ENCODE measurements at regions not wholly inside any gene's neighbourhood (a gene's known extent, or its start where the extent isn't known, plus 50 kb on each side); places are given as distances from the start of the nearest gene placed in this dataset.

- no peak for DNase-seq (ENCODE audit: low read depth, low spot score)
Measured at GRCh38 chr19:31940396-31940795, 405.0 kb upstream of the ZNF507 start.

- DNase-seq (ENCODE audit: low read depth, low spot score), result no peak
Measured at GRCh38 chr19:31943191-31943661, 402.2 kb upstream of the ZNF507 start.

- DNase-seq (ENCODE audit: low read depth, low spot score), result no peak
Measured at GRCh38 chr19:31943778-31944177, 401.6 kb upstream of the ZNF507 start.

- DNase-seq (ENCODE audit: low read depth, low spot score), result no peak
Measured at GRCh38 chr19:31944326-31944725, 401.1 kb upstream of the ZNF507 start.

DNA sequence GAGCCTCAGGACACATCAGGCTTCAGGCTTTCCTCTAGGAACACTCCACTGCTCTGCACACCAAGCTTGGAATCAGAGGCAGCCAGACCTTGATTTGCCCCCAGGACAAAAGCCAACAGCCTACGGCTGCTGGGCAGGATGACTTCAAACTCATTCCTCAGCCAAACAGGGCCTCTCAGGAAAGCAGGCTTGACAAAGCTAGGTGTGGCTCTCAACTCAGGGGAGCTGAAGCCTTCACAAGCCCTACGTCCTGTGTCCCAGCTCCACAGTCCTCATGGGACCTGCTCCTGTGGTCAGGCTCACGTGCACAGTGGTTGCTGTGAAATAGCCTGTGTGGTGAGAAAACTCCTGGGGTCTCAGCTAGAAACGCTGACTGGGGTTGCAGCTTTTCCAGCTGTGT, 398.9 kb upstream of the ZNF507 start:
- no peak for DNase-seq (ENCODE audit: low read depth, low spot score)

GRCh38 chr19:31947436-31948115, 397.8 kb upstream of the ZNF507 start:
- no peak for DNase-seq (ENCODE audit: low read depth, low spot score)

DNA sequence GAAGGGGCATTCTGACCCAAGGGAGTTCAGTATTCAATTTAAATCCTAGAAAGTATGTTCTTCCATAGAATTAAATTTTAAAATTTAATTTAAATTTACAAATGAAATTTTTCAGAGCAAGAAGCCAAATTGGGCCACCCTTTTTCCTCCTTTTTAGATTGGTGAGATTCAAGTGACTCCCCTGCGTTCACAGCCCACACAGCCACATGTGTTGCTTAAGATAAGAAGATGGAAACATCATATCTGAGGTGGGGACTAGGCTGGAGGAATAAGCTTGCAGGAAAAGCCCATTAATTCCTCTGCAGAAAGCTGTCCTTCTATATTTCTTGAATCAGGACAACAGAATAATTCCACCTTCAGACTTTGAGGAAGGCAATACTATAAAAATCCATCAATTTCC, 392.7 kb upstream of the ZNF507 start:
- no peak for DNase-seq (ENCODE audit: low read depth, low spot score)

DNA sequence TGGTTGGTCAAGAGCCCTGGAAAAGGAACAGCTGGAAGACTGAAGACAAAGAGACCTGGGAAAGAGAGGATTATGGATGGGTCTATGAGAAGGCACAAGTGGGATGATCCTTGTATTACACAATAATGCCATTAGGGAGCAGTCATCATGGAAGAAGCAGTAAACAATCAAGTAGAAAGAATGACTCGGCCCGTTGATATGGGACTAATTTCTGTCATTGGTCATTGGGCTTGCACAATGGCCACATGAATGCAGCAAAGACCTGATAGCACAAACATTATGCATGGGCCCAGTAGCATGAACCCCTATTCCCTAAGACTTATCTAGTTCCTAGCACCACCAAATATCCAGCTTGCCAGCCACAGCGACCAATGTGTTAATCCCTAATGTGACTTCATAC, 390.3 kb upstream of the ZNF507 start:
- DNase-seq (ENCODE audit: low read depth, low spot score), result no peak

- no peak for DNase-seq (ENCODE audit: low read depth, low spot score)
Measured at GRCh38 chr19:31955884-31956283, 389.5 kb upstream of the ZNF507 start.

- DNase-seq (ENCODE audit: low read depth, low spot score), result no peak
Measured at GRCh38 chr19:31956771-31957392, 388.5 kb upstream of the ZNF507 start.

DNA sequence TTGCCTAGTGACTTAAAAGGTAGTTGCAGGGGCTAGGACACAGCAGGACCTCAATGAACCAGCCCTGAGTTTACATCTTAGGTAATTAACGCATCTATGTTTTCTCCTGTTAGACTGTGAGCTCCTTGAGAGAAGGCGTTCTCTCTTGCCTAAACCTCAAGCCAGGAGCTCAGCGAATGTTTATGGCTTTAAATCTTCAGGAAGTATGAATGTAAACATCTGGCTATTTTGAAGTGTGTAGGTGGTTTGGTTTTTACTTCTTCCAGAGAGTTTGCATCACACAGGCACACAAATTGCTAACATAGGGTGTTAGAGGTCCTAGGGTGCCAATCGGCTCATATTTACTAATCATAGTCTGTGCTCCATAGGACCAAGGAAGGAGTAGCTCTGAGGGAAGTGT, 387.7 kb upstream of the ZNF507 start:
- DNase-seq (ENCODE audit: low read depth, low spot score), result no peak

DNA sequence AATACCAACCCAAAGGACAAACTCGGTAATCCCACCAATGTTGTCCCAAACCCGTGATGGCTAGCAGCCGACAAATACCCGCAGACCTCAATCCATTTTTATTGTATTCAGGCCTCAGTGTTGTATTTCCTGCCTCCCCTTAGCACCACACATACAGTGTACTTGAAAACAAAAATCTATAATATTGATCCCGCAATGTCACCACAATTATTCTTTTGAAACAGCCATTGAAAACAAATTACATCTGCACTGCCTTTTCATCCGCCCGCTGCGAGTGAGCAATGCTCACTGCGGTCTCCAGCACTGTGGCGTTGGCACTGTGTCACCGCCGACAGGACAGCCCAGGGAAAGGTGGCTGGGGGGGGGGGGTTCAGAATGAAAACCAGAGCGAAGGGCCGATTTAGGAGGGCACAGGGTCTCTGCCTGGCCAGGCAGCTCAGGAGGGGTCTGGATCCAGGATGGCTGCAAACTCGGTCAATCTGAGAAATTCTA, 385.8 kb upstream of the ZNF507 start:
- DNase-seq (ENCODE audit: low read depth, low spot score), result no peak

DNA sequence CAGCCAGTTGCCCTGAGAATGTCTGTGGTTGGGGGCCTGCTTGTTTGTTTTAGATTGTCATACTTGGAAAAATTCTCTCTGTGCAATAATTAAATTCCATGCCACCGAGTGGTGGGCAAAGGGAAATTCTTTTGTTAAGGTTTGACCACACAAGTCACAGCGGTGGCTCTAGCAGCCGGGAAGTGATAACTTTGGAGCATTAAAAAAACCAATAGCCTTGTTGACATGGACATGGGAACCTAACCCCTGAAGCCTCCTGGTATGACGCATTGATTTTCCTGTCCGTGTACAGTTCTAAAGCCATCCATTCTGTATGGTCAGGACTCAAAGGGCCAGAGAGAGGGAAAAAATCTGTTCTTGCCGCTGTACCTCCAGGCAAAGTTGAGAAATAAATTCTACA, 384.9 kb upstream of the ZNF507 start:
- no peak for DNase-seq (ENCODE audit: low read depth, low spot score)

- DNase-seq (ENCODE audit: low read depth, low spot score), result no peak
Measured at GRCh38 chr19:31961191-31961590, 384.2 kb upstream of the ZNF507 start.

DNA sequence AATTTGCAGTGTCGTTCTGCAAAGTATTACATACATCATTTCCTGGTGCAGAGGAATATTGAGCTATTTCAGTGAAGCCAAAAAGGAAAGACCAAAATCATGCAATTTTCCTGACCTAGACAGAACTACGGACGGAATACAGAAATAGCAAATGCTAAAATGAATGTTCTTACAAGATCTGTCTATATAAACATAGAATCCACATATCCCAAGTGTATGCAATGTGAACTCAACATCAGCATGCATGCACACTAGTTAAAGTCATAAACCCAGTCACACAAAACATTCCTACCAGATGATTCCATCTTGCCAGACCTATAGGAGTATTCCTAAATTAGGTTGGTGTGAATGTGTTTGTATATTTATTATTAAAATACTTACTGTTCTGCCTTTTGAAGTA, 383.7 kb upstream of the ZNF507 start:
- DNase-seq (ENCODE audit: low read depth, low spot score), result no peak

- DNase-seq (ENCODE audit: low read depth, low spot score), result no peak
Measured at GRCh38 chr19:31962561-31962996, 382.8 kb upstream of the ZNF507 start.

- no peak for DNase-seq (ENCODE audit: low read depth, low spot score)
Measured at GRCh38 chr19:31963746-31964145, 381.7 kb upstream of the ZNF507 start.

GRCh38 chr19:31969016-31969415, 376.4 kb upstream of the ZNF507 start:
- DNase-seq (ENCODE audit: low read depth, low spot score), result no peak

DNA sequence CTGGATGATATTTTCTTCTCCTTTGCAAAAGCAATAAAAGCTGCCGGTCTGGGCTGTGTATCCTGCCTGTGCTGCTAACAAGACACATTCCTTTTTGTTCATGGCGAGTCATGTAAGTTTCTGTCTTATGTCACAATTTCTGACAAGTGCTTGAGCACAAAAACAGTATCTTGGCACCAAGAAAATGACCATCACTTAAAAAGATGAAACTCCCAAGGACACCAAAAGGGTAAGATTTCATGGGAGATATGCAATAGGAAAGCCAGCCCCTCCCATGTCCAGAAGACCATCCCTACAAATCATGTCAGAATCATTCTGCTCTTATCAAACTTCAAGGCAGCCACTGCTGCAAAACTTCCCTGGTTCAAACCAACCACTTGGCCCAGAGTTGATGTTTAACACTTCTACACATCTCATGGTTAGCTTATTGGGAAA, 375.4 kb upstream of the ZNF507 start:
- DNase-seq (ENCODE audit: low read depth, low spot score), result no peak

- no peak for DNase-seq (ENCODE audit: low read depth, low spot score)
Measured at GRCh38 chr19:31974290-31974689, 371.1 kb upstream of the ZNF507 start.

- no peak for DNase-seq (ENCODE audit: low read depth, low spot score)
Measured at GRCh38 chr19:31974941-31975340, 370.5 kb upstream of the ZNF507 start.

- no peak for DNase-seq (ENCODE audit: low read depth, low spot score)
Measured at GRCh38 chr19:31975461-31975860, 369.9 kb upstream of the ZNF507 start.

Measured in activated naive CD8-positive, alpha-beta T cell treated with anti-CD3 and anti-CD28 coated beads, Interleukin-2, amount 50 U/mL, for 16 hours (primary cell).